ENCODE measurements at regions not wholly inside any gene's neighbourhood (a gene's known extent, or its start where the extent isn't known, plus 50 kb on each side); places are given as distances from the start of the nearest gene placed in this dataset.
A peak's percentile ranks its signal among the peaks of the same experiment; 100 is the strongest.

- TF ChIP-seq CTCF (IDR thresholded peaks at IDR 0.05): no peak
- no peak for TF ChIP-seq POLR2A (IDR thresholded peaks at IDR 0.05; ENCODE audit: low read depth)
- no peak for TF ChIP-seq EP300 (IDR thresholded peaks at IDR 0.05)
- TF ChIP-seq POLR2AphosphoS5 (IDR thresholded peaks at IDR 0.05): peak in 1 of 2 donors; percentile 51
Observed at GRCh38 chr2:38499548-38500282, 103.0 kb downstream of the HNRNPLL start.
